DOHH2 (cell line): ENCODE measurements at regions not wholly inside any gene's neighbourhood (a gene's known extent, or its start where the extent isn't known, plus 50 kb on each side); places are given as distances from the start of the nearest gene placed in this dataset.

Experiments used
- CTCF ChIP-seq: fragments of 200-600 bp; sonication (generic); IDR thresholded peaks from one replicate; pipeline ENCODE4 v1.5.1; 2014; ENCODE audit warnings: antibody characterized with exemption, mild to moderate bottlenecking, low read depth, low read length; ENCODE audit not compliant: poor library complexity, severe bottlenecking
- EZH2phosphoT487 ChIP-seq: fragments of 200-600 bp; sonication (generic); IDR thresholded peaks from 2 replicates; pipeline ENCODE4 v1.6.1; 2017; ENCODE audit warnings: borderline replicate concordance, mild to moderate bottlenecking, antibody characterized with exemption, low read length, moderate library complexity, mixed read lengths

- TF ChIP-seq CTCF, result no peak
- TF ChIP-seq EZH2phosphoT487, result no peak
These were observed 181.6 kb downstream of the LARP7 start for GRCh38 chr4:112818594-112818965.
